PFSK-1 (cell line): ENCODE measurements at regions not wholly inside any gene's neighbourhood (a gene's known extent, or its start where the extent isn't known, plus 50 kb on each side); places are given as distances from the start of the nearest gene placed in this dataset.

Experiments
- FOXP2 ChIP-seq: optimal IDR thresholded peaks from 2 replicates; pipeline ENCODE3; 2011; ENCODE audit warnings: borderline replicate concordance, control low read depth, inconsistent platforms; ENCODE audit not compliant: insufficient read depth; ENCODE audit errors: extremely low read length, extremely low read depth
- POLR2AphosphoS5 ChIP-seq: IDR thresholded peaks from 2 replicates; pipeline ENCODE4 v1.6.1; 2012; ENCODE audit warnings: low read depth, mild to moderate bottlenecking, control low read depth, low read length, moderate library complexity
- REST ChIP-seq, 2 experiments: IDR thresholded peaks; 2 replicates each; pipeline versions ENCODE4 v1.6.1 to v1.8.0; 2011 to 2012; ENCODE audit warnings: low read depth in 2 of 2, low read length in 2 of 2, control low read depth in 1 of 2, inconsistent platforms in 1 of 2, mild to moderate bottlenecking in 1 of 2, moderate library complexity in 1 of 2; ENCODE audit not compliant: insufficient read depth in 1 of 2
- SIN3A ChIP-seq: IDR thresholded peaks from 2 replicates; pipeline ENCODE4 v1.6.1; 2012; ENCODE audit warnings: mild to moderate bottlenecking, low read length, moderate library complexity, borderline replicate concordance; ENCODE audit not compliant: insufficient read depth
- TAF1 ChIP-seq: IDR thresholded peaks from 2 replicates; pipeline ENCODE4 v1.6.1; 2012; ENCODE audit warnings: low read length, control low read depth, borderline replicate concordance; ENCODE audit not compliant: insufficient read depth

GRCh38 chr13:65063753-65064152 lies 2166.4 kb downstream of the PCDH9 start:
- TF ChIP-seq TAF1 (no peak), REST (IDR thresholded peaks at IDR 0.05; ENCODE audit: insufficient read depth in 1 of 2, low read depth in 2 of 2, low read length in 2 of 2) (no peak), SIN3A (no peak), POLR2AphosphoS5 (no peak), FOXP2 (no peak)

- TF ChIP-seq TAF1 (no peak), SIN3A (no peak), REST (IDR thresholded peaks at IDR 0.05; ENCODE audit: insufficient read depth in 1 of 2, low read depth in 2 of 2, low read length in 2 of 2) (no peak), POLR2AphosphoS5 (no peak), FOXP2 (no peak)
Measured at GRCh38 chr13:65057986-65058385, 2172.2 kb downstream of the PCDH9 start.

- TF ChIP-seq SIN3A (no peak), REST (IDR thresholded peaks at IDR 0.05; ENCODE audit: insufficient read depth in 1 of 2, low read depth in 2 of 2, low read length in 2 of 2) (no peak), POLR2AphosphoS5 (no peak), FOXP2 (no peak), TAF1 (no peak)
Measured at GRCh38 chr13:65054277-65054676, 2175.9 kb downstream of the PCDH9 start.

- TF ChIP-seq FOXP2 (no peak), TAF1 (no peak), POLR2AphosphoS5 (no peak), REST (IDR thresholded peaks at IDR 0.05; ENCODE audit: insufficient read depth in 1 of 2, low read depth in 2 of 2, low read length in 2 of 2) (no peak), SIN3A (no peak)
Measured at GRCh38 chr13:65036999-65037398, 2193.1 kb downstream of the PCDH9 start.

- TF ChIP-seq FOXP2 (no peak), REST (IDR thresholded peaks at IDR 0.05; ENCODE audit: insufficient read depth in 1 of 2, low read depth in 2 of 2, low read length in 2 of 2) (no peak), POLR2AphosphoS5 (no peak), TAF1 (no peak)
Measured at GRCh38 chr13:65035302-65035701, 2194.8 kb downstream of the PCDH9 start.
